Suppressor macrophage (primary cell): ENCODE measurements at regions not wholly inside any gene's neighbourhood (a gene's known extent, or its start where the extent isn't known, plus 50 kb on each side); places are given as distances from the start of the nearest gene placed in this dataset.
"Not testable (repeated sequence)": the region's sequence is repeated elsewhere in the genome, so short reads cannot be mapped to it uniquely, and the experiment has no call there.

Experiments used
- DNase-seq, 4 experiments: peaks; one replicate each; pipeline ENCODE4 v3.0.0-alpha.2; 2020 to 2022

- peak; percentile 41 to 64 (median 54) for DNase-seq
Observed at GRCh38 chr10:128178302-128178958, 52.2 kb upstream of the MKI67 start.

DNA sequence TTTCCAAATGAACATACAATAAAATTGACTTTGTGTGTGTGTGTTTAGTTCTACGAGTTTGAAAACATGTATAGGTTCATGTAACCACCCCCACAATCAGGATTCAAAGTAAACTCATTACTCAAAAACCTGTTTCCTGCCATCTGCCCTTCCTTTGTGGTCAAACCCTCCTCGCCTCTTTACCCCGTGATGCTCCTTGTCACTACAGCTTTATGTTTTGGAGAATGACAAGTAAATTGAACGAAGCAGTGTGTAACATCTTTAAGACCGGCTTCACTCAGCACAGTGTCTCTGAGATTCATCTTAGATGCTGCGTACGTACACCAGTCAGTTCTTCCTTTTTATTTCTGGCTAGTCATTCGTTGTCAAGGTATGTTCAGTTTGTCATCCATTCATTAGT lies 54.6 kb upstream of the MKI67 start:
- DNase-seq: no peak

GRCh38 chr10:128185627-128186026 lies 59.4 kb upstream of the MKI67 start:
- DNase-seq: no peak

GRCh38 chr10:128186959-128187787 lies 61.0 kb upstream of the MKI67 start:
- DNase-seq: no peak

GRCh38 chr10:128187788-128188185 lies 61.6 kb upstream of the MKI67 start:
- no peak for DNase-seq

DNA sequence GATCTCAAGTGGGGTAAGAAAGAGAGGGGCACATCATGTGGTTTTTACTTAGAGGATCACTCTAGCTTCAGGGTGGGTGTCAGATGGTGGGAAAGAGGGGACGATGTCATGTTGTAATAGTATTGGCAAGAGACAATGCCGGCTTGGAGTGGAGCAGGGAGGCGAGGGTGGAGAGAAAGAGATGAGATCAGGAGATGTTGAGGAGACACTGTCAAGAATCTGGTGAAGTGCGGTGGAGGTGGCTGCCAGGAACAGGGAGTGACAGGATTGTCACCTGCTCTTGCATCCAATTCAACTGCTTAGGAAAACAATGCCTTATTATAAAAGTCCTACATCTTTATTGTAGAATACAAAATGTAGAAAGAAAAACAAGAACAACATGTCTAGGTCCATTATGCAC lies 63.0 kb upstream of the MKI67 start:
- no peak for DNase-seq

- DNase-seq: no peak
Observed at GRCh38 chr10:128191847-128192246, 65.6 kb upstream of the MKI67 start.

DNA sequence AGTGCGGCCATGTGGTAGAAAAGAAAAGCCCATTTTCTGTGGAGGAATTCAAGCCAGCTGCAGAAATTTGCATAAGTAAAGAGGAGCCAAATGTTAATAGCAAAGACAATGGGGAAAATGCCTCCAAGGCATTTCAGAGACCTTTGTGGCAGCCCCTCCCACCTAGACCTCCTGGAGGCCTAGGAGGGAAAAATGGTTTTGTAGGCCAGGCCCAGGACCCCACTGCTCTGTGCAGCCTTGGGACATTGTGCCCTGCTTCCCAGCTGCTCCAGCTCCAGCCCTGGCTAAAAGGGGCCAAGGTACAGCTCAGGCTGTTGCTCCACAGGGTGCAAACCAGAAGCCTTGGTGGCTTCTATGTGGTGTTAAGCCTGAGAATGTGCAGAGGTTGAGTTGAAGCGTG lies 75.6 kb upstream of the MKI67 start:
- DNase-seq: not testable (repeated sequence)

- no peak for DNase-seq
Observed at GRCh38 chr10:128203028-128203427, 76.8 kb upstream of the MKI67 start.

- not testable (repeated sequence) for DNase-seq
Observed at GRCh38 chr10:128205591-128205990, 79.4 kb upstream of the MKI67 start.

DNA sequence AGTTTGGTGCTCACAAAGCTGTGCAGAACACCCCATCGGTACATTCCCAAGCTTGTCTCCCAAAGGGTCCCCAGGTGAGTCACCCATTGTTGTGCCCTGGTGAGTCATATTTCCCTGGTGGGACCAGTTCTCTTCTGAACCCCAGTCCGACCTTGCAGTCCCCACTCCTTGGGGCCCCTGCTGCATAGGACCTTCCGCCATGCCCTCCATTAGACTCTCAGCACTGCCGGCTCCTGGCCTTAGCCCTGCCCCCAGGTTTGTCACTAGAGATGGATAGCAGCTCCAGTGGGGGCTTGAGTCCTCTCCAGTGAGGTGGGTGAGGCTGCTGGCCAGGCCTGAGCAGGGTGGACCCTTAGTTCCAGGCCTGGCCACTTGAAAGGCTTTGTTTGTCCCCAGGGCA lies 80.5 kb upstream of the MKI67 start:
- no peak for DNase-seq

DNA sequence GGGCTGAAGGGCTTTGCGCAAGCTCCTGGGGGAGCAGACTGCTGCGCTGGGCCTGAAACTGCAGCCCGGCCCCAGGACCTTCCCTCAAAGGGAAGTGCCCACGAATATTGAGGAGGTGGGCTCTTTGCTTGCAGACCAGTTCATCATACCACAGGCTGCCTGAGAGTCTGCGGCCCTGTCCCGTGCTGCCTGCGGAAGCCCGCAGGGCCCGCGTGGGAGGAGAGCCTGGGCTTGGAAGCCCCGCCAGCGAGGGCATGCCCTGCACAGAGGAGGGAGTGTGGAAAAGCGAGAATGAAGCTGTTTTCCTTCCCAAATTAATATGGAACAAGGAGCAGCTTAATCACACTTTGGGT lies 83.6 kb upstream of the MKI67 start:
- DNase-seq: no peak

DNA sequence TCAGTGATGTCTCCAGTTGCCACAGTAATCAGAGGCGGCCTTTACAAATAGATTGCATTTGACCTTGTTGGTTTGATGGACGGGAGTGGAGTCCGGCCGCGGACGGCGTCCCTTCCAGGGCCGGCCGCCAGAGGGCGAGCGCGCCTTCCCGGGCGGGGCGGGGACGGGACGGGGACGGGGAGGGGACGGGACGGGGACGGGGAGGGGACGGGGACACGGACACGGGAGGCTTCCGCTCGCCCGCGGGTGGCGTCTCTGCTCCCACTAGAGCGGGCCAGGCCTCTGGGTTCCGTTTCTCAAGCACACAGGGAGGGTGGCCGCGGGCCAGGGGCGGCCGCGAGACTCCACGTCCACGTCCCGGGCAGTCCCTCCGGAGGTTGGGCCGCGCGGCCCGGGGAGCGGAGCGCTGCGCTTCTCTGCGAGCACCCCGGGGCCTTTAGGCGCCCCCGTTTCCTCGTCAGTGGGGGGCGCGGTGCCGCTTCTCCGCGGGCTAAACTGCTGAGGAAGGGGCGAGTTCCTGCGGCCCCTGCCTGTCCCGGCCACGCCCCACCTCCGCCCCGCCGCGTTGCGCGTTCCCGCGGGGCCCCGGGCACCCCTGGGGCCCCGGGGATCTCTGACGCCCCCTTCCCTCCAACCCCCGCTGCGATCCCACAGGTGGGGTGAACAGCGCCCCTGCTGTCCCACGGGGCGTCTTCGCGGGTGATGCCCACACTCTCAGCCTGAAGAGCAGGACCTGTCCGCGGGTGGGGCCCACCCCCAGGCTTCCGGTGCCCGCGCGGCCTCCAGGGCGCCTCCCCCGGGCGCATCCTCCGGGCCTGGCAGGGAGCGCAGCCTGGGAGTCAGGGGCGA lies 84.2 kb upstream of the MKI67 start:
- DNase-seq: peak; percentile 66 to 90 (median 84)

DNA sequence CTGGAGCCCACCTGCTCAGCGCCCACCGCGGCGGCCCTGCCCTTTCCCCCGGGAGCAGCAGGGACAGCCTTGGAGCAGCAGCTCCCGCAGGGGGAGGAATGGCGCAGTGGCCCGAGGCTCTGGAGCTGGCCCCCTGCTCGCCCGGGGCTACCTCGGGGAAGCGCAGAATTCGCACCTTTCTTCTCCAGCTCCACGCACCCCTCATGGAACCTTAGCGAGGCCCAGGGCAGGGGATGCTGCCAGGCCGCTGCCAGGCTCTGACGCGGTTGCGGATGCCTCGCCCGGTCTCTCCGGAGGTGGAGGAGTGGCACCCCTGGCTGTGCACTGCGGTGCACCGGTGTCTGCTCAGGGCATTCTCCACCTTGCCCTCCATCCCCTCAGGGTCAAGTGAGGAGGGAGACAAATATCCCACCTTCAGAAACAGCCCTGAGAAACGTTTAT lies 84.9 kb upstream of the MKI67 start:
- no peak for DNase-seq

GRCh38 chr10:128211953-128212727 lies 85.9 kb upstream of the MKI67 start:
- DNase-seq: peak; percentile 88 to 95 (median 94)

GRCh38 chr10:128213156-128213555 lies 86.9 kb upstream of the MKI67 start:
- no peak for DNase-seq

- no peak for DNase-seq
Observed at GRCh38 chr10:128215733-128216132, 89.5 kb upstream of the MKI67 start.

DNA sequence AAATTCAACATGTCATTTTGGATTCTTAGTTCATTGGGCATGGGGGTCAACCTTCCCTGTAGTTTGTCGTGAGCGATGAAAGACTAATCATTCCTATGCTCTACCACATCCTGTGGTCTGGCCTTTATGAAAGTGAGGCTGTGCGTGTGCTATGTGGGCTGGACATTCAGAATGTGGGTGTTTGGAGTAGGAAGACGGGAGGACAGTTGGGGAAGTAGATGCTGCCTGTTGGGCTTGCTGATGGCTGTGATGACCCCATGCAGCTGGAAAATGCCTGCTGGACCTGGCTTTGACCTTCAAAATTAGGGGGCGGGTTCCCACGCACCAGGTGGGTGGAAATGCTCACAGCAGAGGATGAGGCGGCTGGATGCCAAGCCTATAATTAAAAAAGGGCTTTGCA lies 90.9 kb upstream of the MKI67 start:
- peak; percentile 21 to 57 (median 44) for DNase-seq

DNA sequence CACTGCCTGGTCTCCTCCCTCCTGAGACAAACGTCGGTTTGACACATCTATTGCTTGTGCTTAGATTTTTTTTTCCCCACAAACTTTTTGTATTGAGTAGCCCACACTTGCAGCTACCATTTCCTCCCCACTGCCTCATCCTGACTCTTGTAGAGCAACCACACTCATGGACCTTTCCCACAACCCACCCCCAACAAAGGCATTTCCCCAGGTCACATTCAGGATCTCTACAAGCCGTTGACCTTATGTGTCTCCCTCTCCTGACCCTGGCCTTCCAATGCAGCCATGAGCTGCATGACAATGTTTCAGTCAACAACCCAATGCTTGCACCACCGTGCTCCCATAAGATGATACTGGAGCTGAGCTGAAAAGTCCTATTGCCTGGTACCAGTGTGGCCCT lies 91.9 kb upstream of the MKI67 start:
- DNase-seq: no peak

GRCh38 chr10:128219295-128219694 lies 93.1 kb upstream of the MKI67 start:
- no peak for DNase-seq

GRCh38 chr10:128220021-128220420 lies 93.8 kb upstream of the MKI67 start:
- no peak for DNase-seq

- peak; percentile 32 to 60 (median 51) for DNase-seq
Observed at GRCh38 chr10:128221117-128221516, 94.9 kb upstream of the MKI67 start.
